ENCODE measurements at regions not wholly inside any gene's neighbourhood (a gene's known extent, or its start where the extent isn't known, plus 50 kb on each side); places are given as distances from the start of the nearest gene placed in this dataset.

GRCh38 chr2:104703669-104704068, 150.2 kb upstream of the POU3F3 start:
- DNase-seq (ENCODE audit: low read depth) = no peak

GRCh38 chr2:104704496-104705245, 149.2 kb upstream of the POU3F3 start:
- no peak for DNase-seq (ENCODE audit: low read depth)

- DNase-seq (ENCODE audit: low read depth) = no peak
Measured at GRCh38 chr2:104707056-104707455, 146.9 kb upstream of the POU3F3 start.

- no peak for DNase-seq (ENCODE audit: low read depth)
Measured at GRCh38 chr2:104708967-104709366, 144.9 kb upstream of the POU3F3 start.

GRCh38 chr2:104716061-104716460, 137.9 kb upstream of the POU3F3 start:
- no peak for DNase-seq (ENCODE audit: low read depth)

- no peak for DNase-seq (ENCODE audit: low read depth)
Measured at GRCh38 chr2:104733226-104733943, 120.5 kb upstream of the POU3F3 start.

GRCh38 chr2:104734937-104735586, 118.9 kb upstream of the POU3F3 start:
- DNase-seq (ENCODE audit: low read depth) = no peak

- DNase-seq (ENCODE audit: low read depth) = no peak
Measured at GRCh38 chr2:104736026-104736425, 117.9 kb upstream of the POU3F3 start.

GRCh38 chr2:104741860-104742259, 112.1 kb upstream of the POU3F3 start:
- DNase-seq (ENCODE audit: low read depth) = no peak

GRCh38 chr2:104744537-104744936, 109.4 kb upstream of the POU3F3 start:
- DNase-seq (ENCODE audit: low read depth) = no peak

GRCh38 chr2:104745846-104746245, 108.1 kb upstream of the POU3F3 start:
- DNase-seq (ENCODE audit: low read depth) = no peak

GRCh38 chr2:104746299-104746698, 107.6 kb upstream of the POU3F3 start:
- DNase-seq (ENCODE audit: low read depth) = no peak

GRCh38 chr2:104746858-104747257, 107.1 kb upstream of the POU3F3 start:
- no peak for DNase-seq (ENCODE audit: low read depth)

- no peak for DNase-seq (ENCODE audit: low read depth)
Measured at GRCh38 chr2:104749856-104750460, 104.0 kb upstream of the POU3F3 start.

- no peak for DNase-seq (ENCODE audit: low read depth)
Measured at GRCh38 chr2:104752504-104752903, 101.4 kb upstream of the POU3F3 start.

GRCh38 chr2:104755026-104755878, 98.7 kb upstream of the POU3F3 start:
- no peak for DNase-seq (ENCODE audit: low read depth)

- DNase-seq (ENCODE audit: low read depth) = no peak
Measured at GRCh38 chr2:104756118-104756517, 97.8 kb upstream of the POU3F3 start.

- DNase-seq (ENCODE audit: low read depth) = no peak
Measured at GRCh38 chr2:104757056-104757455, 96.9 kb upstream of the POU3F3 start.

- no peak for DNase-seq (ENCODE audit: low read depth)
Measured at GRCh38 chr2:104758199-104758620, 95.7 kb upstream of the POU3F3 start.

GRCh38 chr2:104762031-104762430, 91.9 kb upstream of the POU3F3 start:
- no peak for DNase-seq (ENCODE audit: low read depth)

- DNase-seq (ENCODE audit: low read depth) = no peak
Measured at GRCh38 chr2:104766683-104767082, 87.2 kb upstream of the POU3F3 start.

GRCh38 chr2:104768694-104769093, 85.2 kb upstream of the POU3F3 start:
- no peak for DNase-seq (ENCODE audit: low read depth)

All from GM04503 (cell line).